ENCODE measurements at regions not wholly inside any gene's neighbourhood (a gene's known extent, or its start where the extent isn't known, plus 50 kb on each side); places are given as distances from the start of the nearest gene placed in this dataset.

GRCh38 chr14:96986256-96987085 lies 189.3 kb downstream of the VRK1 start:
- no peak for DNase-seq

DNA sequence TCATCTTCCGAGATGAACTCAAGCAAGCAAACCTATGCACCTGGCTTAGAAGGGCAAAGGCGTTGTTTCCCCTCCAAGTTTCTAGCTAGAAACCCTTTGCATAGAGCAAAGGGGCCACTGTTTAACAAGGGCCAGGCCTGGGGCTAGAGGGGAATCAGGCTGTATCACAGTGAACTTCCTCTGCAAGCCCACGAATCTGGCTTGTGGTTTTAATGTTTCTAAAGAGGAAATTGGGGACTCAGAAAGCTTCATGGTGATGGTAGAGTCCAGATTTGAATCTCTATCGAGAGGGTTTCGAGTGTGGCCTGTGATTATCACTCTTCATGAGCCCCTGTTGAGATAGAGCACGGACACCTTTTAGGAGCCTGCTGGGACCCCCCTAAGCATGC lies 189.9 kb downstream of the VRK1 start:
- peak; percentile 58 to 62 for DNase-seq

DNA sequence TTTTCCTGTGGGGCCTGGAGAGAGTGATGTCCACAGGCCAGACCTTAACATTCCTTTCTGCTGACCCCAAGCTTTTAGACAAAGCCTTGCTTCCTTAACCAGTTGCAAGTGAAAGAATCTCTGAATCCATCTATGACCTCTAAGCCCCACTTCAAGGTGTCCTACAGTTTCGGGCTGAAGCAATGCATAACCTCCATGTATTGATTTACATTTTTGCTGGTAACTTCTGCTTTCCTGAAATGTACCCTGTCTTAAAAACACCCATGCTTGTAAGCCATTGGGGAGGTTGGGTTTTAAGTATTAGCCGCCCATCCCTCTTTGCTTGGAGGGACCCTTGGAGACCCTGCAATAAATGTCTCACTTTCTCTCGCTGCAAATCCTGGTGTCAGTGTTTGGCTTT lies 190.6 kb downstream of the VRK1 start:
- no peak for DNase-seq

DNA sequence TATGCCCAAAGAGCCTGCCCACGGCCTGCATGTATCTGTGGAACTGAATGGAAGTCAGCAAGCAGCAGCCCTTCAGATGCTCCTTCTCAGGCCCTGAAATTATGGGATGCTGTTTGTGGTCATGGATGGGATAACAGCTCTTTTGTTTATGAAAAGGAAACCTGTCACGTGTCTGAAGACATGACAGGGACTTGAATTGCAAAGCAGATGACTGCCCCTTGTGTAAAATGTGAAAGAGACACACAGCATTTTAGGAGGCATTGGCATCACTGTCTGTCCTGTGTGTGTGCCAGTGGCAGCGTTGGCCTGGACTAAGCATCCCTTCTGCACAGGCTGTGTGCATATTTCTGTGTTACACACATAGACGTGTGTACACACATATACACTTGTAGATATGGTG lies 192.1 kb downstream of the VRK1 start:
- DNase-seq, result no peak

DNA sequence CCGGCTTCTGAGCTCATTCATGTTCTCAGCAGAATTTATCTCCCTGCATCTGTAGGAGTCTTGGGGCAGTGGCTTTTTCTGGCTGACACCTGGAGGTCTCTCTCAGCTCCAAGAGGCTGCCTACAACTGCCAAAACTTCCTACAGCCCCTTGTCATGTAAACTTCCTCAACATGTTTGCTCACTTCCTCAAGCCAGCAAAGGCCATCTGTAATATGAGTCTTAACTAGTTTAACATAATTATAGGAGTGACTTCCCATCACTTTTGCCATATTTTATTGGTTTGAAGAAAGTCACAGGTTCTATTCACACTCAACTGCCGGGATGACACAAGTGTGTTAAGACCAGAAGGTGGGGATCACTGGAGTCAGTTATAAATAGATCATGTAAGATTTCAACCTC lies 194.0 kb downstream of the VRK1 start:
- DNase-seq, result no peak

- no peak for DNase-seq
Observed at GRCh38 chr14:96994999-96995398, 197.8 kb downstream of the VRK1 start.

- DNase-seq, result no peak
Observed at GRCh38 chr14:96997269-96997668, 200.1 kb downstream of the VRK1 start.

DNA sequence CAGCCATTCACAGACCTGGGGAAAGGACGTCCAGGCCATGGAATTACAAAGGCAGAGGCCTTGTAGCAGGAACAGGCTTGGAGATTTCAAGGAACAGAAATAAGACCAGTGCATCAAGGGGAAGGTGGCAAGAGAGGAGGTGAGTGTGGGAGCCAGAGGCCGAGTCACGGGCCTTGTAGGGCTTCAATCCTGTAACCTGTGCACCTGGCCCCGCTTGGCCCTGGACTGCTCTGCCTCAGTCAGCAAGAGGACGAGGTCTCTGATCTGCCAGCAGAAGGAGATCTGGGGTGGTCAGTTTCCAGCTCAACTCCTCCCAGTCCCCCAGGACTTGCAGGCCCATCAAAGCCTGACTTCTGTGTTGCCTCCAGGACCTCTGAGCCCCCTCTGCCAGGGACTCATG lies 200.8 kb downstream of the VRK1 start:
- no peak for DNase-seq

DNA sequence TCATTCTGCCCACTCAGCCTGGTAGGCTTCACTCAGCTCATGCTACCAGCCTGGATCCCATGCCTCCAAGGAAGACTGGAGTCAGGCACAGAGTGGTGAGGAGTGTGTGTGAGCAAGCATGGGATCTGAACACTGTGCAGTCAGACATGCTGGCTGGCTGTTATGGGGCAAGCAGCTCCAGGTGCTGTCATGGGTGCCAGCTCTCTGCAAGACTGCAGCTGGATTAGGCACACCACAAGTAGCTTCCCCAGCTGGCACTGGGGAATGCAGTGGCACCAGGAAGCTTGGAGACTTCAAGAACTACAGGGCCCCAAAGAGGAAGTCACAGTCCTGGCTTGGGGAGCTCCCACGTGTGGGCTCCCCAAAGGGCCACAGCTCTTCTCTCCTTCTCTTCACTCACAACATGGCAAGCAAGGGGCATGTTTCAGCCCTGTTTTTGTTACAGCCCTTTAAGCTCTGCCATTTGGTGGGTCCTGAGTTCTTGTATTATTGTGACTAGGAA lies 202.5 kb downstream of the VRK1 start:
- no peak for DNase-seq

DNA sequence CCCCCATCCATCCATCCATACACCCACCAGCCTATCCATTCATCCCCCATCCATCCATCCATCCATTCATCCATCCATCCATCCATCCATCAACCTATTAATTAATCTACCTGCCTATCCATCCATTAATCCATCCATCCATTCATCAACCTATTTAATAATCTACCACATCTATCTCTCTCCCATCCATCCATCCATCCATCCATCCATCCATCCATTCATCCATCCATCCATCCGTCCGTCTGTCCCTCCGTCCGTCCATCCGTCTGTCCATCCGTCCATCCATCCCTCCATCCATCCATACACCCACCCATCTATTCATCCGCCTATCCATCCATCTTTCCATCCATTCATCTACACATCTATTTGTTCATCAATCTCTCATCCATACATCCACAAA lies 205.3 kb downstream of the VRK1 start:
- no peak for DNase-seq

- DNase-seq, result no peak
Observed at GRCh38 chr14:97005934-97006333, 208.8 kb downstream of the VRK1 start.

GRCh38 chr14:97010491-97011160 lies 213.4 kb downstream of the VRK1 start:
- no peak for DNase-seq

DNA sequence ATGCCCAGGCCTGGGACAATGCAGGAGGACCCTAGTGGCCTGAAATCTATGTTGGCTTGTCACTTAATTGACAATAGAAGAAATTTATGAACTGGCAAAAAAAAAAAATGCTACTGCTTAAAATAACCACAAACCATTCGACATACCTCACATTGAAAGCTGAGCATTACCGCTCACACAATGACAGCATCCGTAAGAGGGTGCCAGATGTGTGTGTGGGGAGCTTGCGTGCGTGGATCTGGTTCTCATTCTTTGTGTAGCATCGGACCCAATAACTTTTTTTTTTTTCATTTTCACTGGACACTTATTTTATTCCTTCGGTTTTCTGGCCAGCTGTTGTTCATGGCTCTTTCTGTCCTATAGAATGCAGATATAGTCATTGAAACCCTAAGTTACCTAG lies 216.7 kb downstream of the VRK1 start:
- DNase-seq, result no peak

GRCh38 chr14:97021001-97021400 lies 223.8 kb downstream of the VRK1 start:
- DNase-seq, result peak; percentile 77 to 80

DNA sequence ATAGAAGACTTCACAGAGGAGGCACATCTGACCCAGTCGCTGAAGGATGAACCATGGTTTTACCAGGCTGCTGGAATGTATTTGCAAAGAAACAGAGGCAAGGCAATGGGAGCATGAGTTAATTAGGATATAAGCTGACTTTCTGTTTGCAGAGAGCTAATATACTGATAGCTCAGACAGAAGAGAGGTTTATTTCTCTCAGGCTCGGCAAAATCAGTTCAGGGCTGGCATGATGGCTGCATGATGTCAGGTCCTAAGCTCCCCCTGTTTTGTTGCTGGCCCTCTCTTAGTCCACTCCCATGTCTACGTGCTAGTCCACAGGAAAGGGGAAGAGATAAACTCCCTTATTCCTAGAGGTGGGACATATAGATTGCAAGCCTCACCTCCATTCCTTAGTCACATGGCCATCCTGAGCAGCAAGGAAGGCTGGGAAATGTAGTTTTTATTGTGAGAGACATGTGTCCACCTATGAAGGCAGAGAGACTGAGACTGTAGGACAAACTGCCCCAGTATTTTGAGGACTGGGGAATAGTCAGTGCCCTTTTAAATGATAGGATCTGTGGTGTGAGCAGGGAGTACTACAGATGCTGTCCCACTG lies 224.5 kb downstream of the VRK1 start:
- no peak for DNase-seq

DNA sequence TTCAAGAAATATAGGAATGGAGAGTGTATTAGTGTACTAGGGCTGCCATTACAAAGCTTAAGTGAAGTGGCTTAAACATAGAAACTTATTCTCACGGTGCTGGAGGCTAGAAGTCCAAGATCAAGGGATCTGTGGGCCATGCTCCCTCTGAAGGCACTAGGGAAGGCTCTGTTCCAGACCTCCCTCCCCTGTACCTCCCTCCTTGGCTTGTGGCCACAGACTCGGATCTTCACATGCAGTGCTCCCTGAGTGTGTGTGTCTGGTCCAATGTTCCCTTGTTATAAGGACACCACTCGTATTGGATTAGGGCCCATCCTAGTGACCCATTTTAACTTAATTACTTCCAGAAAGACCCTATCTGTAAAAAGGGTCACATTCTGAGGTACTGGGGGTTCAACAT lies 225.6 kb downstream of the VRK1 start:
- DNase-seq, result no peak

GRCh38 chr14:97023871-97024270 lies 226.7 kb downstream of the VRK1 start:
- DNase-seq, result no peak

DNA sequence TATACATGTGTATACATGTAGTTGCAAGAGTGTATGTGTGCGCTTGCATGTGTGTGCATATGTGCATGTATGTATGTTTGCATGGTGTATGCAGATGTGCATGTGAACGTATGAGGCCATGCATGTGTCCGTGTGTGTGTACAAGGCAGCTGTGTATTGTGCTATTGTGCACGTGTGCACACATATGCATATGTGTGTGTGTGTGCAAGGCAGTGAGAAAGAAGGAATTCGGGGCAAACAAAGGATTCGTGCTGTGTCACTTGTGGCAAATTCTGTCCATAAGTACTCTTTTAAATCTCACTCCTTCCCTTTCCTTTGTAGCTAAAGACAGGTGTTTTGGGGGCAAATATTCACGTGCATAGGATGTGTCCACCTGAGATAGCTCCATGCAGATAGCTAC lies 227.1 kb downstream of the VRK1 start:
- DNase-seq, result no peak

DNA sequence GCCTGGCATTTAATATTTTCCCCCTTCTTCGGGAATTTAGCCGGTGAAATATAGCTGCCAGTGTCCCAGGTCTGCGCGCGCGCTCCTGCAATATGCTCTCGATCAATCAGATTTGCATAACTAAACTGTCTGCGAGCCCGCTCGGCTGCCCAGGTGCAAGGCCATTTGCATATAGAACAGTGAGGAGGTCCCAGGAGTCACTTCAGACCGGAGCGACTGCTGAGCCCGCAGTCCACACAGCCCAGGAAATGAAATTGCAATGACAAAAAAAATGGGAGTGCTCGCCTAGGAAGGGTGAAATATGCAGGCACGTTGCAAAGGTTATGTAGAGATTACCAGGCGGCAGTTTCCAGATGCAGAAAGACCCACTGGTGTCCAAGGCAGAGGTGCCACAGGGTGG lies 228.5 kb downstream of the VRK1 start:
- DNase-seq, result no peak

- no peak for DNase-seq
Observed at GRCh38 chr14:97027256-97027999, 230.2 kb downstream of the VRK1 start.

- peak; percentile 21 to 39 for DNase-seq
Observed at GRCh38 chr14:97028382-97028781, 231.2 kb downstream of the VRK1 start.

GRCh38 chr14:97029800-97030199 lies 232.6 kb downstream of the VRK1 start:
- DNase-seq, result no peak

DNA sequence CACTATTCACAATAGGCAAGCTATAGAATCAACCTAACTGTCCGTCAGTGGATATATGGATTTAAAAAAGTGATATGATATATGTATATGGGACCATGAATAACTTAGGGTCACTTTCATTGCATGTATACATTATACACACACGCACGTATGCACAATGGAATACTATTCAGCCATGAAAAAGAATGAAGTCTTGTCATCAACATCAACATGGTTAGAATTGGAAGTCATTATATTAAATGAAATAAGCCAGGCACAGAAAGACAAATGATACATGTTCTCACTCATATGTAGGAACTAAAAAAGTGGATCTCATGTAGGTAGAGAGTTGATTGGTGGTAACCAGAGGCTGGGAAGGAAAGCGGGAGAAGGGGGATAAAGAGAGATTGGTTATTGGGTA lies 234.3 kb downstream of the VRK1 start:
- DNase-seq, result no peak

Measured in Kasumi-1 (cell line).